ENCODE measurements at regions not wholly inside any gene's neighbourhood (a gene's known extent, or its start where the extent isn't known, plus 50 kb on each side); places are given as distances from the start of the nearest gene placed in this dataset.
A peak's percentile ranks its signal among the peaks of the same experiment; 100 is the strongest.

- Histone ChIP-seq H2BK12ac (ENCODE audit: low read depth, low read length) (no peak overlapping the region), H2BK20ac (ENCODE audit: low read length) (no peak overlapping the region), H3K56ac (replicated peaks; ENCODE audit: insufficient read length, low read depth, low read length) (no peak overlapping the region), H4K91ac (replicated peaks; ENCODE audit: insufficient read length, low read length) (no peak overlapping the region), H2BK5ac (ENCODE audit: low read depth, low read length) (no peak overlapping the region; the same call in 1 of the 2 replicates), H3K36me3 (ENCODE audit: control insufficient read depth in 2 of 4, insufficient read depth in 4 of 4, low read length in 3 of 4) (no peaks in the 10 kb centered on the region), H4K5ac (ENCODE audit: insufficient read length, low read depth, low read length) (no peak overlapping the region), H3K23ac (ENCODE audit: insufficient read length) (no peak overlapping the region), H3K4ac (replicated peaks; ENCODE audit: insufficient read length, low read depth, low read length) (no peak overlapping the region), H3K4me1 (replicated peaks in 1 of 4; ENCODE audit: control insufficient read depth in 3 of 4, insufficient read depth in 4 of 4, low read length in 3 of 4) (peaks cover 0 to 4% (median 0%) of the 10 kb centered on the region in 4 experiments; a peak in 1 of 7 replicates), H3K27ac (ENCODE audit: low read depth, low read length) (no peak overlapping the region), H3K9ac (replicated peaks in 1 of 4; ENCODE audit: extremely low read depth in 1 of 4, low read depth in 3 of 4, low read length in 3 of 4) (no peak overlapping the region), H3K23me2 (ENCODE audit: low read depth, low read length) (no peaks in the 10 kb centered on the region), H2BK120ac (replicated peaks; ENCODE audit: low read depth, low read length) (no peak overlapping the region), H3K79me1 (ENCODE audit: low read depth, low read length) (no peaks in the 10 kb centered on the region), H2AK5ac (ENCODE audit: low read depth, low read length) (no peak overlapping the region), H4K8ac (ENCODE audit: extremely low read depth, insufficient read depth, low read length) (no peak overlapping the region), H3K9me3 (ENCODE audit: insufficient read depth in 2 of 2, low read depth in 1 of 2, low read length in 1 of 2) (no peaks in the 10 kb centered on the region), H3K27me3 (replicated peaks in 1 of 4; ENCODE audit: control insufficient read depth in 3 of 4, extremely low read depth in 1 of 4, insufficient read depth in 3 of 4, low read length in 3 of 4) (peaks cover 0 to 7% (median 2%) of the 10 kb centered on the region in 4 experiments; a peak in 2 of 7 replicates), H3K18ac (ENCODE audit: extremely low read depth, low read length) (no peak overlapping the region), H2AFZ (ENCODE audit: low read length) (no peak overlapping the region), H3K4me2 (ENCODE audit: insufficient read depth in 1 of 2, low read depth in 2 of 2, low read length in 2 of 2) (no peak overlapping the region), H3K79me2 (ENCODE audit: control insufficient read depth in 1 of 2, insufficient read depth in 2 of 2, low read length in 2 of 2) (no peaks in the 10 kb centered on the region), H3K14ac (ENCODE audit: insufficient read length) (no peak overlapping the region), H3K4me3 (ENCODE audit: extremely low read depth in 1 of 4, insufficient read depth in 2 of 4, low read depth in 3 of 4, low read length in 4 of 4) (no peak overlapping the region), H4K20me1 (replicated peaks in 1 of 2; ENCODE audit: control insufficient read depth in 1 of 2, insufficient read depth in 2 of 2, low read length in 2 of 2) (no peaks in the 10 kb centered on the region), H2BK15ac (ENCODE audit: low read length) (no peak overlapping the region)
- DNase-seq (ENCODE audit: low read depth in 1 of 2, low spot score in 2 of 2) (peak in 1 of 2 experiments; percentile 29), FAIRE-seq (no peak)
- WGBS, 2 experiments (ENCODE audit: extremely low coverage in 1 of 2, insufficient coverage in 1 of 2, insufficient read length in 1 of 2, insufficient replicate concordance in 2 of 2, low coverage in 1 of 2, low lambda C conversion rate in 2 of 2, missing lambda C conversion rate in 1 of 2), result 88% methylated on average over 6 of the region's 6 CpGs; no CpG with 5 or more reads in 1 of the 2 experiments
- ChIA-PET POLR2A (ENCODE audit: partially characterized antibody) (no interaction called here), CTCF (ENCODE audit: partially characterized antibody) (interaction anchor here (0.8 to 2.2 kb wide), 4 partner anchors 31 to 170 kb away, joined by 3 to 5 read pairs (median 4); no protein-coding TSS in a partner anchor)
- TF ChIP-seq RFX5 (IDR thresholded peaks at IDR 0.05; ENCODE audit: borderline replicate concordance, low read depth, low read length) (no peak), CBX8 (IDR thresholded peaks at IDR 0.05; ENCODE audit: borderline replicate concordance, low read depth, low read length) (no peak), POU5F1 (IDR thresholded peaks at IDR 0.05; ENCODE audit: low read depth, low read length) (no peak), RBBP5 (IDR thresholded peaks at IDR 0.05; ENCODE audit: borderline replicate concordance, low read depth, low read length) (no peak), SIRT6 (IDR thresholded peaks at IDR 0.05; ENCODE audit: low read length) (no peak), POLR2AphosphoS5 (IDR thresholded peaks at IDR 0.05; ENCODE audit: low read depth, low read length) (no peak), CHD1 (IDR thresholded peaks at IDR 0.05; ENCODE audit: low read depth, low read length) (no peak), HDAC2 (IDR thresholded peaks at IDR 0.05; ENCODE audit: borderline replicate concordance in 1 of 2, low read depth in 2 of 2, low read length in 2 of 2) (no peak), BACH1 (IDR thresholded peaks at IDR 0.05; ENCODE audit: low read length) (no peak), TAF1 (IDR thresholded peaks at IDR 0.05; ENCODE audit: low read depth, low read length) (no peak), SRF (IDR thresholded peaks at IDR 0.05; ENCODE audit: low read depth, low read length) (no peak), POLR2A (IDR thresholded peaks at IDR 0.05; ENCODE audit: control extremely low read depth in 1 of 2, low read depth in 2 of 2, low read length in 2 of 2) (no peak), EP300 (IDR thresholded peaks at IDR 0.05; ENCODE audit: borderline replicate concordance in 1 of 2, low read depth in 2 of 2, low read length in 2 of 2) (no peak), JUND (IDR thresholded peaks at IDR 0.05; ENCODE audit: low read length) (no peak), SIN3A (conservative IDR thresholded peaks at IDR 0.05 in 1 of 2, IDR thresholded peaks at IDR 0.05 in 1 of 2; ENCODE audit: low read depth in 1 of 2, low read length in 2 of 2) (no peak)
Observed at GRCh38 chr1:47679301-47679791, 241.5 kb downstream of the FOXD2 start.

Data from H1 (cell line).